SW 1271 (cell line): ENCODE measurements at regions not wholly inside any gene's neighbourhood (a gene's known extent, or its start where the extent isn't known, plus 50 kb on each side); places are given as distances from the start of the nearest gene placed in this dataset.

Source experiments
- DNase-seq, 2 experiments: peaks; one replicate each; lab custom pipeline; 2025; lab: John Stamatoyannopoulos, UW

DNA sequence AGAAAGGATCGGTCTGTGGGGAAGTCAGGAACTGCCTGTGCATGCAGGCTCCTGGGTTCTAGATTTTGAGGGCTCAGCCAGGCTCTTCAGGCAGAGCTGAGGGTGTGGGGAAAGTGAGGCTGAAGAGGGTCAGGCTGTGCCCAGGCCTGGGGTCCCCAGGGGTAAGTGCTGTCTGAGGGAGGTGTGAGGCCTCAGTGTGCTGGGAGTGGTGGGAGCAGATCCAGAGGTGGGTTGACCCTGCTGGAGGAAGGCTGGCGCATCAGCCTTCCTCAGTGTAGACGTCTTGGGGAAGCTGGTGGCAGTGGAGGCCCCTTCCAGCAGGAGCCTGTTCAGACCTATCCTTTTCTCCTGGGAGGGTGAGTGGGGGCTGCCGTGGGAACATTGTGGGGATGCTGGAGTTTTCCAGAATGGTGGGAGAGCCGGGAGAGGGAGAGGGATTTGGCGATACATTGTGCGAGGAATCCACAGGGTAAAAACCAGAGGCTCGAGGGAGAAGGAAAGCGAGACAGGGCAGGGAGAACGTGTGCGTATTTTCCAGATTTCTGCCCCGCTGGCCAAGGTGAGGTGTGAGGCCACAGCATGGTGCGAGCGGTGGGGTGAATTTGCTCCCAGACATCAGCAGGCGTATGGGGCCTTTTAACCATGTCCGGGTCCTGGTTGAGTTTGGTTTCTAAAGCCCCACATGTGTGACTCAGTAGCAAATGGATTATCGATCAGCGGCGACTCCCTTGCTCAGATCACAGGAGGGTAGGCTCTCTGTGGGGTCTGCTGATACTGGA lies 237.7 kb downstream of the TEX29 start:
- no peak for DNase-seq

GRCh38 chr13:111558700-111559088 lies 238.3 kb downstream of the TEX29 start:
- no peak for DNase-seq

- DNase-seq, result no peak
These were observed 239.4 kb downstream of the TEX29 start for GRCh38 chr13:111559612-111560403.

GRCh38 chr13:111561091-111561781 lies 240.8 kb downstream of the TEX29 start:
- no peak for DNase-seq

DNA sequence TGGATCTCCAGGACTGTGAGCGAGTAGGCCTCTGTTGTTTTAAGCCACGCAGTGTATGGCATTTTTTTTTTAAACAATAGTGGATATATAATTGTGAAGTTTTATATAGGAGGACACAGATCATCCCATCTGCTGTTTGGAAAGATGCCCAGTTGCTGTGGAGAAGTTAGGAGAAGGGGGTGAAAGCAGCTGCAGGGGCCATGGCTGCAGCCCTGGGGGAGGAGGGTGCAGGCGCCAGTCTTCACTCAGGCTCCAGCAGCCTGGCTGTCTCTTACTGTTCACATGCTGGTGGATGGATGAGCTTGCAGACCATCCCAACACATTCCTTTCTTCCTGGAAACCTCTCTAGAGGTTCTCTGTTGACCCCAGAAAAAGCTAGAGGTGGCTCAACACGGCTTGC lies 242.3 kb downstream of the TEX29 start:
- DNase-seq, result no peak

DNA sequence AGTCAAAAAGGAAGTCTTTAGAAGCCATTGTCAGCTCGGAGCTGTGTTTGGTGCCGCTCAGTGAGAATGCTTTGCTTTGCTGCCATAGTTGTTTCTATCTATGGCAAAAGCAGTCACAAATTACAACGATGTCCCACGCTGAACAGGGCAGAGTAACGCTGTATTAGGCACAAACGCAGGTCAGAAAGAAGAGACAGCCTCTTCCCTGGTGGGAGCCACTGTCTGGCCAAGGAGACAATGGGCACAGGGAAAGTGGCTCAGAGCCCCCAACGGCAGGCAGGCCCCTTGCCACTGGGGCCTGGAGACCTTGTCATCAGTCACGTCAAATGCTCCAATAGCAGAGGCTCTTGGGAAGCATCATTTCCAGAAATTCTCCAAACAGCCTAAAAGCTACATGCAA lies 244.2 kb downstream of the TEX29 start:
- DNase-seq, result no peak

- DNase-seq, result no peak
These were observed 245.0 kb downstream of the TEX29 start for GRCh38 chr13:111565400-111565799.

GRCh38 chr13:111566567-111566966 lies 246.1 kb downstream of the TEX29 start:
- DNase-seq, result no peak

DNA sequence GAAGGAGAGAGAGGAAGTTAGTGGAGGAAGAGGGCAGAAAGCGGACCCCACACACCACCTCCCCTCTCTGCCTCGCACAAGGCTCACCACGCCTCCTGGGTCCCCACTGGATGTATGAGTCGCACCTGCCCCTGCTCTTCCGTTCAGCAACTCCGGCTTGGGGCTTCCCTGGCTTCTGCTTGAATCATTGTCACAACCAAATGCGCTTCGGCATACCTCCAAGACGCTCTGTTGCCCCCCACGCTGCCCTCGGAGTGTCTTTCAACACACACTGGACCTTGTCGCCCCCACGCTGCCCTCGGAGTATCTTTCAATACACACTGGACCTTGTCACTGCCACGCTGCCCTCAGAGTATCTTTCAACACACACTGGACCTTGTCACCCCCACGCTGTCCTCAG lies 247.2 kb downstream of the TEX29 start:
- DNase-seq, result no peak

DNA sequence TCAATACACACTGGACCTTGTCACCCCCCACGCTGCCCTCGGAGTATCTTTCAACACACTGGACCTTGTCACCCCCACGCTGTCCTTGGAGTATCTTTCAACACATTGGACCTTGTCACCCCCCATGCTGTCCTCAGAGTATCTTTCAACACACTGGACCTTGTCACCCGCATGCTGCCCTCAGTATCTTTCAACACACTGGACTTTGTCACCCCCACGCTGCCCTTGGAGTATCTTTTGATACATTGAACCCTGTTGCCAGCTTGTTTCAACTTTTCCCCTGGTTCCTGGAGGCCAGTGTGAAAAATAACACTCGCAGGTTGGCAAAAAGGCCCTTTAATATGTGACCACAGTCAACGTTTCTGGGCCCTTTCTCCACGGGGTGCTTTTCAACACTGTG lies 247.8 kb downstream of the TEX29 start:
- DNase-seq, result no peak

DNA sequence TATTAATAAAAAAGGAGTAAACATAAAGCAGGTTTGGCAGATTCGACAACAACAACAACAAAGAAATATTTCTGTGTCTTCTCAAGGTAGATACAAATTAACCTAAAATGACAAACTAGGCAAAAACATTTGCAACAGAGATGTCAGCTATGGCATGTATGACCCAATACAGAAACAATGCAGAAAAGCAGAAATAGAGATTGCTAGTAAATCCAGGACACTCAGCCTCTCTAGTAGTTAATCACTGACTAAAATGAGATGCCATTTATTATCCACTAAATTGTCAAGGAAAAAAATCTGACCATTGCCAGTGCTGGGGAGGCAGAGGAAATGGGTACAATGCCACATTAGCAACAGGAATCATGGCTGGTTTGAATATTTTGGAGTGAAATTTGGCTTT lies 250.5 kb downstream of the TEX29 start:
- no peak for DNase-seq

GRCh38 chr13:111572956-111573761 lies 252.7 kb downstream of the TEX29 start:
- DNase-seq, result no peak

DNA sequence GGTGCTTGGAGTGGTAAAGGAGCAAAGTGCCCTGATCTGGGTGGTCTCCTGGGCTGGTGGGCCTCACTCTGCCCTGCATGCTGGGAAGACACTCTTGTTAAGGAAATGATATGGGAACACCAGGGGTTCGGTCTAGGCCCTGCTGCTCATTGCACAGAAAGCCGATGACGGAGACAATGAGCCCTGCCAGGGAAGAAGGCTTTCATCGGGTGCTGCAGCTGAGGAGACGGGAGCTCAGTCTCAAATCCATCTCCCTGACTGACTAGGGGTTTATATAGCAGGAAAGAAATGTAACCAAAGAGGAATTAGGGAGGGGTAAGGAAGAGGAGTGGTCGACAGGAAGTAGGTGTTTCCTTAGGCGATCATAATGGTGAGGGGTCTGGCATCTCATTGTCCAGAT lies 253.4 kb downstream of the TEX29 start:
- DNase-seq, result no peak

- DNase-seq, result no peak
These were observed 254.8 kb downstream of the TEX29 start for GRCh38 chr13:111575276-111575675.

- DNase-seq, result no peak
These were observed 255.3 kb downstream of the TEX29 start for GRCh38 chr13:111575719-111576118.

DNA sequence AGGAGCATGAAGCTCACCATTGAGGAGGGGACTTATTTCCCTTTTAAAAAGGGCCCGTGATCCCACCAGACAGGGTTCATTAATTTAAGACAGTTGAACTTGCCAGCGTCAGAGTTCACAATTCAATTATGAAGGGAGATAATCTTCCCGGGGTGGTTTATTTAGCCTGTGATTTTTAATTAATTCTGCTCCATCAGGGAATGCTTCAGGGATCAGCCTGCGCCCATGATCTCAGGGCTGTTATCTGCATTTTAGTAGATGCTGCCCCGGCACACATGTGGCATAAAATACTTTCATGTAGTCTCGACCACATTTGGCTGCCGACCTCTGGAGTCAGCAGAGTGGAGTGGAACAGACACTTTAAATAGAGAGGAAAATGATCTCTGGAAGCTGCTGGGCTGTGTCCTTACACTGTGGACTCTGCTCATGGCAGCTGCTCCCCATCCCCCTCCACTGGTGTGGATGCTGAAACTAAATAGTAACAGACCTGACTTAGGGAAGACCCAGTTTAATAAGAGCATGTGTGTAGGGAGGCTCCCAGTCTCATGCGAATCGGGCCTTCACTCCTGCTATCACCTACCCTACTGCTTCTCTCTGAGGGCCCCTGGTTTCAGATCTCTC lies 256.9 kb downstream of the TEX29 start:
- no peak for DNase-seq

DNA sequence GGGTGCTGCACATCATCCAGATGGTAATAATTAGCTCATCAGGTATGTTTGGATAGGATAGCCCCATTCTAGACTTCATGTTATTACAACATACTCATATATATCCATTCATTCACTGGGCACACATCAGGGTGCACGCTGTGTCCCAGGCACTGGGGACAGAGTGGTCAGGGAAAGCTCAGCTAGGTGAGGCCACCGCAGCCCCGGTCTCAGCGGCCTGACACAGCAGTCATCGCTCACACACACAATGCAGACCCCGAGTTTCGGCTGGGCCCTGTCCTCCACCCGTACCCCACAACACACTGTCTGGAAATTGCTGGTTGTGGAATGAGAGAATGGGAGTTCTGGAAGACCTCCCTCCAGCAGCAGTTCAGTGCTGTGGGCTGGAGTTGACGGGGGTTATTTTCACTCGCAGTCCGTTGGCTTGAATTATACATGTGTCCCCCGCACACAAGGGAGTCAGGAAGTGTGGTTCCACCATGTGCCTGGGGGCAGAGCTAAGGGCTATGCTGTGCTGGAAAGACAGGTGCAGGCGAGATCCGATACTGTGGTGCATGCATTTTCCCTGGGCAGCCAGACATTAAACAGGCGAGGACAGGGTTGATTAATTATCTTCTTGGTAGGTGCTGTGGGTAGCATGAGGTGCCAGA lies 257.6 kb downstream of the TEX29 start:
- no peak for DNase-seq

- no peak for DNase-seq
These were observed 263.7 kb downstream of the TEX29 start for GRCh38 chr13:111584101-111584672.

DNA sequence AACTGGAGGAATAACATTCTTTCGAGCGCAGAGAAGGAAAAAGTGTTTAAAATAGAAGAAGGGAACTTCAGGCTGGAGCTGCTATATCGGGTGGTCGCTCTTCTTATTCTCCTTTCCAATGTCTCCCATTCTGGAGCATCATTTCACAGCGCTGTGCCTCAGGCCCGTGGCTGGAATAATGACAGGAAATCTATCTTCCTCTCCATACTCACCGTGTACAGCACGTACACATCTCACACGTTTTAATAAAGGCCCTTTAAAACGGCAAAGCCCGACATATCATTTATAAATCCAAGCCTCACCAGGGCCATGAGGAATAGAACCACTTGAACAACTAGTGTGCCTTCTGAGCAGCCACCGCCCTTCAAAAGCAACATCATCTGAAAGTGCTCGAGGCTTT lies 264.4 kb downstream of the TEX29 start:
- no peak for DNase-seq

- no peak for DNase-seq
These were observed 265.8 kb downstream of the TEX29 start for GRCh38 chr13:111586291-111586690.

DNA sequence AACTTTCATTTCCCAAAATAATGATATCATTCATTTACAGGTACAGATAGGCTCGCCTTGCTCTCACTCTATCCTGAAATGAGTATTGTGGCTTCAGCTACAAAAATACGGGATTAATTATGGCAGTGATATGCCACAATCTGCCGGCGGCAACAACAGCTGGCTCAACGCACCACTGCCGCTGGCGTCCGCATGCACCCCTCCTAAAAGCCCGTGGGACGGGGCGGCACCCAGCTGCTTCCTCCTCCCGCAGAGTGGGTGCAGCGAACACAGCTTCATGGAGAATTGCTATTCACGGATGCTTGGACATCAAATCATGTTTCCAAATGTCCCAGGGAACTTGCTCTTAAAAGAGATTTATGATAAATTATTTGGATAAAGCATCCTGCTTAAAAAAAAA lies 266.8 kb downstream of the TEX29 start:
- DNase-seq, result no peak
